ENCODE measurements at regions not wholly inside any gene's neighbourhood (a gene's known extent, or its start where the extent isn't known, plus 50 kb on each side); places are given as distances from the start of the nearest gene placed in this dataset.

DNA sequence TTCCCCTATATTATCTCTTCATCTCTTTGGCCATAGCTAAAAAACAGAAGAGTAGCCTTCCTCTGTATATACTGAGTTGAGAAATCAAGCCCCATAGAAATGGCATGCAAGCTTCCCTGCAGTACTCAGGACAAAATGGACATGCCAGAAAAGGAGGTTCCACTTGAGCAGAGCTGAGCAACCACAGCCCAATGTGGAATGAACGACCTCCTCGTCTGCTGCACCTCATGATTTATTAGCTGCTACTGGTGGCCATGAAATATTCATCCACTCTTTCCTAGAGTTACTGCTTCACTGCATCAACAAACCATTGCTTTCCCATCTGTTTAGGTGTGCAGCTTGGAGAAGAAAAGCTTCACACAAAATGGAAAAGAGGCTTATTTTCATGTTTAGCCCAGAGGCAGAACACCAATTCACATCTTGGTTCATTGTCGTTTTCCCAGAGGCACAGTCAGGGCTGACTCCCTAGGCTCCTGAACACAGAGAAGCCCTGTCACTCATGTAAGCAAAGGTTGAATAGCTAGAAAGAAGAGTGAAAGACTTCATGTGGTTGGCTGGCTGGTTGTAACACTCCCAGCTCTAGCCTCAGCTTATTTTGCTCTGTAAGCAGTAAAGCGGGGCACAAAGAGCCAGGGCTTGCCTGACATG is 148.0 kb downstream of the TSEN15 start:
- TF ChIP-seq POLR2A (IDR thresholded peaks at IDR 0.05; ENCODE audit: low read length) (no peak), GATA1 (IDR thresholded peaks at IDR 0.05; ENCODE audit: low read depth, low read length) (no peak)
